ENCODE measurements at regions not wholly inside any gene's neighbourhood (a gene's known extent, or its start where the extent isn't known, plus 50 kb on each side); places are given as distances from the start of the nearest gene placed in this dataset.

- no TSS peak for BruUV-seq (replicated peaks)
- no peak for ATAC-seq
Measured at GRCh38 chr4:149889991-149890390, 74.3 kb upstream of the IQCM start.

More at GRCh38 chr4:149889991-149890390, 74.3 kb upstream of the IQCM start:
- SMC1A ChIA-PET (ENCODE audit: uncharacterized antibody, unreplicated experiment) = no interaction called here
- 34% methylated on average over 3 of the region's 3 CpGs for WGBS (ENCODE audit: insufficient coverage, insufficient replicate concordance, low lambda C conversion rate, missing lambda C conversion rate)
- Histone ChIP-seq H3K4me2 (ENCODE audit: control insufficient read depth, insufficient read depth) (no peak overlapping the region), H3K4me3 (no peak overlapping the region), H3K4me1 (ENCODE audit: control insufficient read depth, insufficient read depth, low read length) (no peaks in the 10 kb centered on the region), H3K36me3 (ENCODE audit: control insufficient read depth in 2 of 2, insufficient read depth in 2 of 2, low read length in 1 of 2) (no peaks in the 10 kb centered on the region), H3K9me3 (replicated peaks; ENCODE audit: control insufficient read depth, insufficient read depth, low read length) (no peaks in the 10 kb centered on the region), H4K20me1 (ENCODE audit: control insufficient read depth, insufficient read depth) (no peaks in the 10 kb centered on the region), H3K9ac (ENCODE audit: control insufficient read depth, insufficient read depth, low read length) (no peak overlapping the region), H3K79me2 (ENCODE audit: control insufficient read depth, insufficient read depth, low read length) (no peaks in the 10 kb centered on the region), H3K27me3 (replicated peaks in 1 of 2; ENCODE audit: control insufficient read depth in 2 of 2, insufficient read depth in 2 of 2, low read length in 1 of 2) (no peaks in the 10 kb centered on the region), H2AFZ (ENCODE audit: control insufficient read depth, low read depth, low read length) (no peak overlapping the region), H3K27ac (ENCODE audit: control insufficient read depth, insufficient read depth) (no peak overlapping the region)
- FAIRE-seq (no peak), DNase-seq (ENCODE audit: low read depth, low spot score) (no peak)
- CTCF ChIA-PET = no interaction called here
- POLR2A ChIA-PET = no interaction called here
- TF ChIP-seq ASH2L (IDR thresholded peaks at IDR 0.05; ENCODE audit: borderline replicate concordance, low read depth) = no peak
- TF ChIP-seq JUND (IDR thresholded peaks at IDR 0.05; ENCODE audit: low read depth, low read length) = no peak
- no peak for TF ChIP-seq NR2F1 (conservative IDR thresholded peaks at IDR 0.05)
- no peak for TF ChIP-seq HCFC1 (IDR thresholded peaks at IDR 0.05; ENCODE audit: low read length)
- TF ChIP-seq NFYA (IDR thresholded peaks at IDR 0.05; ENCODE audit: borderline replicate concordance, low read depth, low read length) = no peak
- no peak for TF ChIP-seq TBL1XR1 (IDR thresholded peaks at IDR 0.05; ENCODE audit: low read depth, low read length)
- no peak for TF ChIP-seq NR2C2 (IDR thresholded peaks at IDR 0.05; ENCODE audit: borderline replicate concordance, control insufficient read depth, insufficient read length, low read depth)
- no peak for TF ChIP-seq EP300 (IDR thresholded peaks at IDR 0.05; ENCODE audit: borderline replicate concordance in 1 of 2, control insufficient read depth in 1 of 2, low read depth in 2 of 2, low read length in 2 of 2)
- no peak for TF ChIP-seq TARDBP (IDR thresholded peaks at IDR 0.05; ENCODE audit: borderline replicate concordance)
- no peak for TF ChIP-seq BCL11A (IDR thresholded peaks at IDR 0.05; ENCODE audit: low read depth, low read length)
- no peak for TF ChIP-seq CREM (IDR thresholded peaks at IDR 0.05; ENCODE audit: low read depth)
- no peak for TF ChIP-seq ZNF687 (IDR thresholded peaks at IDR 0.05)
- RAD21 ChIA-PET (ENCODE audit: unreplicated experiment) = no interaction called here
- in situ Hi-C loops (cut with MboI) (loop anchor here (5.0 kb wide), 1 partner anchor 518 kb away; no protein-coding TSS in a partner anchor), intact Hi-C loops (cut with micrococcal nuclease; ENCODE audit: unreplicated experiment) (no loop called here)

All from GM12878 (cell line).